Activated naive CD4-positive, alpha-beta T cell treated with anti-CD3 and anti-CD28 coated beads for 36 hours (primary cell): ENCODE measurements at regions not wholly inside any gene's neighbourhood (a gene's known extent, or its start where the extent isn't known, plus 50 kb on each side); places are given as distances from the start of the nearest gene placed in this dataset.
A peak's percentile ranks its signal among the peaks of the same experiment; 100 is the strongest.

Source experiments
- CTCF ChIA-PET: fragments of 350-600 bp; sonication (Branson Sonifier 250); formaldehyde crosslinking; loops from one replicate; lab custom pipeline; 2021; ENCODE audit warnings: antibody characterized with exemption; lab: Charles Lee
- DNase-seq: peaks from one replicate; pipeline ENCODE4 v3.0.0-alpha.2; 2020
- H3K27ac Mint-ChIP-seq: one replicate; pipeline ENCODE4 v1.8.0; 2021; ENCODE audit warnings: mild to moderate bottlenecking, mixed read lengths
- H3K27me3 Mint-ChIP-seq: one replicate; pipeline ENCODE4 v1.8.0; 2021; ENCODE audit warnings: low read depth, mixed read lengths
- H3K36me3 Mint-ChIP-seq: one replicate; pipeline ENCODE4 v1.8.0; 2021; ENCODE audit warnings: low read depth, mixed read lengths
- H3K4me1 Mint-ChIP-seq: one replicate; pipeline ENCODE4 v1.8.0; 2021; ENCODE audit warnings: low read depth, mixed read lengths
- H3K4me3 Mint-ChIP-seq: one replicate; pipeline ENCODE4 v1.8.0; 2021; ENCODE audit warnings: mild to moderate bottlenecking, moderate library complexity, mixed read lengths
- H3K9me3 Mint-ChIP-seq: one replicate; pipeline ENCODE4 v1.8.0; 2021; ENCODE audit warnings: mixed read lengths
- intact Hi-C: fragments of 100-400 bp; cut with micrococcal nuclease; formaldehyde crosslinking; loops from one replicate; pipeline ENCODE4 v1.15.1; 2023

GRCh38 chr7:23966941-23967340, 256.9 kb downstream of the STK31 start:
- Mint-ChIP-seq H3K4me1 (peaks cover 3% of the 10 kb centered on the region), H3K36me3 (no peaks in the 10 kb centered on the region), H3K9me3 (no peaks in the 10 kb centered on the region), H3K4me3 (no peak overlapping the region), H3K27me3 (peaks cover 5% of the 10 kb centered on the region), H3K27ac (no peak overlapping the region)
- CTCF ChIA-PET = interaction anchor here (0.5 to 0.6 kb wide), 2 partner anchors 21 to 795 kb away, joined by 3 to 6 read pairs; no protein-coding TSS in a partner anchor
- intact Hi-C loops = no loop called here
- DNase-seq = no peak

DNA sequence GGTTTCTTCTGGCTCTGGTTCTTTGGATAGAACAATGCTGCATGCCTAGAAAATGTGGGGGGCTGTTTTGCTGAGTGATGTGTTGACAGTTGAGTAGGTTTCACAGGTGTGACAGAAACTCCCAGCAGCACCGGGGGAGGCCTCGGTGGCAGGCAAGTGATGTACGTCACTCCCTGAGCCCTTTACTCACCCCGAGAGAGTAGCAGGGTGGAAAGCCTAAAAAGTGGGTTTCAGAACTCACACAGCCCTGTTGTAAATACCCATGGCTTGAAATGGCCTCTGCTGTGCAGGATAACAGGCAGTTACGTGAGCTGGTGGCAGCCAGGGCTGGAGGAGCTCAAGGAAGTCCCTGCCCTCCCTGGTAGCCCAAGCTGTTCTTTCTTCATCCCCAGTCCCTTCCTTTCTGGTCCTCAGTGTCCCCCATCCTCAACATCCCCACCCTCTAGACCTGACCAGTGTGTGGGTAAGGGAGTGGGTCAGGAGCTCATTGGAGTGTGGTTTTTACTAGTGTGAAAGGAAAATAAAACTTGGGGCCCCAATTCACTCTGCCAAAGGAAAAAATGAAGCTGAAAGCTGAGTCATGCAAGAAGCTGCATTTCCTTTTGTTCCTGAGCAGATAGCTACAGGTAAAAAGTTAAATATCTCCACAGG, 258.1 kb downstream of the STK31 start:
- peaks cover 5% of the 10 kb centered on the region for H3K27me3 Mint-ChIP-seq
- peak; percentile 31 for DNase-seq

GRCh38 chr7:23968791-23969190, 258.8 kb downstream of the STK31 start:
- intact Hi-C loops = no loop called here
- DNase-seq = no peak
- Mint-ChIP-seq H3K9me3 (no peaks in the 10 kb centered on the region), H3K36me3 (no peaks in the 10 kb centered on the region), H3K27me3 (peaks cover 5% of the 10 kb centered on the region), H3K4me1 (peaks cover 3% of the 10 kb centered on the region), H3K4me3 (no peak overlapping the region), H3K27ac (no peak overlapping the region)
- CTCF ChIA-PET = no interaction called here

More for the DNA sequence above, 258.1 kb downstream of the STK31 start:
- Mint-ChIP-seq H3K9me3 (no peaks in the 10 kb centered on the region), H3K4me3 (no peak overlapping the region), H3K36me3 (no peaks in the 10 kb centered on the region), H3K27ac (no peak overlapping the region), H3K4me1 (peaks cover 3% of the 10 kb centered on the region)
- CTCF ChIA-PET = interaction anchor here (0.6 kb wide), 1 partner anchor 269 kb away, joined by 3 read pairs; no protein-coding TSS in a partner anchor
- intact Hi-C loops = no loop called here

- DNase-seq = no peak
- H3K4me1 Mint-ChIP-seq = peaks cover 3% of the 10 kb centered on the region
- intact Hi-C loops = no loop called here
- H3K27ac Mint-ChIP-seq = no peak overlapping the region
- CTCF ChIA-PET = interaction anchor here (1.2 kb wide), 1 partner anchor 320 kb away, joined by 3 read pairs; no protein-coding TSS in a partner anchor
- no peaks in the 10 kb centered on the region for H3K36me3 Mint-ChIP-seq
- peaks cover 2% of the 10 kb centered on the region for H3K27me3 Mint-ChIP-seq
- no peaks in the 10 kb centered on the region for H3K9me3 Mint-ChIP-seq
- H3K4me3 Mint-ChIP-seq = no peak overlapping the region
These were observed 259.4 kb downstream of the STK31 start for GRCh38 chr7:23969443-23969842.

- CTCF ChIA-PET = interaction anchor here (0.6 to 1.2 kb wide), 2 partner anchors 319 to 422 kb away, joined by 3 to 5 read pairs; no protein-coding TSS in a partner anchor
- intact Hi-C loops = no loop called here
- Mint-ChIP-seq H3K27me3 (peaks cover 2% of the 10 kb centered on the region), H3K4me1 (peaks cover 3% of the 10 kb centered on the region), H3K27ac (no peak overlapping the region), H3K9me3 (no peaks in the 10 kb centered on the region), H3K4me3 (no peak overlapping the region), H3K36me3 (no peaks in the 10 kb centered on the region)
- no peak for DNase-seq
These were observed 260.2 kb downstream of the STK31 start for GRCh38 chr7:23970193-23970592.

GRCh38 chr7:23971031-23971430, 261.0 kb downstream of the STK31 start:
- peaks cover 3% of the 10 kb centered on the region for H3K4me1 Mint-ChIP-seq
- intact Hi-C loops = no loop called here

GRCh38 chr7:23972057-23972456, 262.0 kb downstream of the STK31 start:
- Mint-ChIP-seq H3K4me1 (peaks cover 3% of the 10 kb centered on the region), H3K27ac (no peak overlapping the region), H3K9me3 (no peaks in the 10 kb centered on the region), H3K27me3 (peaks cover 2% of the 10 kb centered on the region), H3K4me3 (no peak overlapping the region), H3K36me3 (no peaks in the 10 kb centered on the region)
- CTCF ChIA-PET = no interaction called here
- intact Hi-C loops = no loop called here
- no peak for DNase-seq

More at GRCh38 chr7:23971031-23971430, 261.0 kb downstream of the STK31 start:
- Mint-ChIP-seq H3K9me3 (no peaks in the 10 kb centered on the region), H3K27ac (no peak overlapping the region), H3K27me3 (peaks cover 2% of the 10 kb centered on the region), H3K36me3 (no peaks in the 10 kb centered on the region), H3K4me3 (no peak overlapping the region)
- CTCF ChIA-PET = interaction anchor here (0.6 kb wide), 1 partner anchor 423 kb away, joined by 5 read pairs; no protein-coding TSS in a partner anchor
- DNase-seq = no peak

DNA sequence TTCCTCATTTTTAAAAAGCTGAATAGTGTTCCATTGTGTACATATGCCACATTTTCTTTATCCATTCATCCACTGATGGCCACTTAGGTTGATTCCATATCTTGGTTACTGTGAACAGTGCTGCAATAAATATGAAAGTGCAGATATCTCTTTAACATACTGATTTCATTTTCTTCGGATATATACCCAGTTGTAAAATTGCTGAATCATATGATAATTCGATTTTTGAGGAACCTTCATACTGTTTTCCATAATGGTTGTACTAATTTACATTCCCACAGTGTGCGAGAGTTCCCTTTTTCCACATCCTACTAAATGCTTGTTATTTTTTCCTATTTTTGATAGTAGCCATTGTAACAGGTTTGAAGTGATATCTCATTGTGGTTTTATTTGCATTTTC, 263.2 kb downstream of the STK31 start:
- Mint-ChIP-seq H3K27ac (no peak overlapping the region), H3K4me1 (no peaks in the 10 kb centered on the region), H3K9me3 (no peaks in the 10 kb centered on the region), H3K4me3 (no peak overlapping the region), H3K36me3 (no peaks in the 10 kb centered on the region), H3K27me3 (no peaks in the 10 kb centered on the region)
- no peak for DNase-seq
- CTCF ChIA-PET = no interaction called here
- intact Hi-C loops = no loop called here

- DNase-seq = no peak
- Mint-ChIP-seq H3K9me3 (peaks cover 7% of the 10 kb centered on the region), H3K4me3 (no peak overlapping the region), H3K36me3 (no peaks in the 10 kb centered on the region), H3K27me3 (peaks cover 18% of the 10 kb centered on the region), H3K27ac (no peak overlapping the region), H3K4me1 (no peaks in the 10 kb centered on the region)
- intact Hi-C loops = no loop called here
- CTCF ChIA-PET = interaction anchor here (0.6 kb wide), 1 partner anchor 520 kb away, joined by 3 read pairs; no protein-coding TSS in a partner anchor
These were observed 270.1 kb downstream of the STK31 start for GRCh38 chr7:23980081-23980480.

DNA sequence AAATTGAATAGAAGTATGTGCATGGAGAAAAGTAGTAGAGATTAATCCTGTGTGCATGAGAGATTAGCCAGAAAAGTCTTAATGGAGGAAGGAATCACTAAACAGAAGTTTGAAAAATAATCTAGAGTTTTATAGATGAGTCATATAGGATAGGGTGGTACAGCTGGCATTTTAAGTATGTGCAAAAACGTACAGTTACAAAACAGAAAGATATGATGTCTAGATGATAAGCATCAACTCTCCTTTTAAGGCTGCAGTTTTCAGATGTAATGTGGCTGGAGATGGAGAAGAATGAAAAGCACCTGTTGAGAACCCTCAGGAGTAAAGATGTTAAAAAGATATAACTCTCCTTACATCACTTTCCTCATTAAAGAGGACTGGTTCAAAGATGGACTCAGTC, 271.3 kb downstream of the STK31 start:
- H3K27ac Mint-ChIP-seq = no peak overlapping the region
- no peaks in the 10 kb centered on the region for H3K4me1 Mint-ChIP-seq
- H3K4me3 Mint-ChIP-seq = no peak overlapping the region
- H3K9me3 Mint-ChIP-seq = peaks cover 7% of the 10 kb centered on the region
- intact Hi-C loops = no loop called here
- CTCF ChIA-PET = no interaction called here
- peaks cover 20% of the 10 kb centered on the region for H3K27me3 Mint-ChIP-seq
- H3K36me3 Mint-ChIP-seq = no peaks in the 10 kb centered on the region
- DNase-seq = no peak

- no peak for DNase-seq
- Mint-ChIP-seq H3K4me1 (no peaks in the 10 kb centered on the region), H3K27ac (no peak overlapping the region), H3K4me3 (no peak overlapping the region), H3K27me3 (peaks cover 24% of the 10 kb centered on the region), H3K9me3 (peaks cover 7% of the 10 kb centered on the region), H3K36me3 (no peaks in the 10 kb centered on the region)
- CTCF ChIA-PET = no interaction called here
- intact Hi-C loops = no loop called here
These were observed 271.7 kb downstream of the STK31 start for GRCh38 chr7:23981758-23982157.

GRCh38 chr7:24005517-24005916, 278.5 kb upstream of the NPY start:
- Mint-ChIP-seq H3K27ac (no peak overlapping the region), H3K4me3 (no peak overlapping the region), H3K9me3 (no peaks in the 10 kb centered on the region), H3K27me3 (peaks cover 23% of the 10 kb centered on the region), H3K36me3 (no peaks in the 10 kb centered on the region), H3K4me1 (no peaks in the 10 kb centered on the region)
- CTCF ChIA-PET = no interaction called here
- DNase-seq = no peak
- intact Hi-C loops = no loop called here

GRCh38 chr7:24010495-24010894, 273.5 kb upstream of the NPY start:
- no peak overlapping the region for H3K27ac Mint-ChIP-seq
- CTCF ChIA-PET = no interaction called here
- H3K4me1 Mint-ChIP-seq = no peaks in the 10 kb centered on the region
- H3K36me3 Mint-ChIP-seq = no peaks in the 10 kb centered on the region
- no peak for DNase-seq
- peaks cover 6% of the 10 kb centered on the region for H3K9me3 Mint-ChIP-seq
- H3K4me3 Mint-ChIP-seq = no peak overlapping the region
- peaks cover 34% of the 10 kb centered on the region for H3K27me3 Mint-ChIP-seq
- intact Hi-C loops = no loop called here
